HEK293 (cell line): ENCODE measurements at regions not wholly inside any gene's neighbourhood (a gene's known extent, or its start where the extent isn't known, plus 50 kb on each side); places are given as distances from the start of the nearest gene placed in this dataset.

ENCODE experiments used
- BCL11B ChIP-seq: fragments of 450-650 bp; formaldehyde crosslinking; IDR thresholded peaks from 2 replicates; pipeline ENCODE4 v1.5.1; 2016; ENCODE audit warnings: low read depth, missing biosample characterization, missing genetic modification characterization
- KLF10 ChIP-seq: fragments of 450-650 bp; IDR thresholded peaks from 2 replicates; pipeline ENCODE4 v1.5.1; 2018; ENCODE audit warnings: missing biosample characterization, mild to moderate bottlenecking, missing genetic modification characterization
- MYNN ChIP-seq: fragments of 450-650 bp; formaldehyde crosslinking; IDR thresholded peaks from 2 replicates; pipeline ENCODE4 v1.5.1; 2016; ENCODE audit warnings: missing biosample characterization, missing genetic modification characterization, borderline replicate concordance
- OSR2 ChIP-seq: fragments of 450-650 bp; formaldehyde crosslinking; IDR thresholded peaks from 2 replicates; pipeline ENCODE4 v1.5.1; 2016; ENCODE audit warnings: missing biosample characterization, missing genetic modification characterization
- SALL2 ChIP-seq: fragments of 450-650 bp; formaldehyde crosslinking; IDR thresholded peaks from 2 replicates; pipeline ENCODE4 v1.5.0; 2017; ENCODE audit warnings: missing biosample characterization, mild to moderate bottlenecking, missing genetic modification characterization, borderline replicate concordance
- TCF7L2 ChIP-seq: IDR thresholded peaks from 2 replicates; pipeline ENCODE4 v1.6.1; 2011; ENCODE audit warnings: low read depth, mild to moderate bottlenecking, inconsistent platforms, low read length, moderate library complexity, borderline replicate concordance
- ZFP3 ChIP-seq: fragments of 450-650 bp; formaldehyde crosslinking; IDR thresholded peaks from 2 replicates; pipeline ENCODE4 v1.5.1; 2016; ENCODE audit warnings: low read depth, missing biosample characterization, missing genetic modification characterization
- ZNF114 ChIP-seq: fragments of 450-650 bp; formaldehyde crosslinking; IDR thresholded peaks from 2 replicates; pipeline ENCODE4 v1.5.0; 2017; ENCODE audit warnings: missing biosample characterization, missing genetic modification characterization
- ZNF214 ChIP-seq: fragments of 450-650 bp; formaldehyde crosslinking; IDR thresholded peaks from 2 replicates; pipeline ENCODE4 v1.5.1; 2017; ENCODE audit warnings: missing biosample characterization, mild to moderate bottlenecking, missing genetic modification characterization, borderline replicate concordance
- ZNF626 ChIP-seq: fragments of 450-650 bp; sonication (Bioruptor Pico); formaldehyde crosslinking; IDR thresholded peaks from 2 replicates; pipeline ENCODE4 v1.5.1; 2018; ENCODE audit warnings: missing biosample characterization, missing genetic modification characterization, inconsistent platforms
- TF ChIP-seq, protein P1 (sequence below): fragments of 450-650 bp; formaldehyde crosslinking; IDR thresholded peaks from 2 replicates; pipeline ENCODE4 v1.5.1; 2016; ENCODE audit warnings: missing biosample characterization, missing genetic modification characterization
- TF ChIP-seq, protein P2 (sequence below): fragments of 450-650 bp; formaldehyde crosslinking; IDR thresholded peaks from 2 replicates; pipeline ENCODE4 v1.5.1; 2016; ENCODE audit warnings: missing biosample characterization, missing genetic modification characterization
- TF ChIP-seq, protein P3 (sequence below): fragments of 450-650 bp; formaldehyde crosslinking; IDR thresholded peaks from 2 replicates; pipeline ENCODE4 v1.5.1; 2016; ENCODE audit warnings: missing biosample characterization, missing genetic modification characterization
- TF ChIP-seq, protein P4 (sequence below): fragments of 450-650 bp; formaldehyde crosslinking; IDR thresholded peaks from 2 replicates; pipeline ENCODE4 v1.5.1; 2016; ENCODE audit warnings: missing biosample characterization, missing genetic modification characterization

DNA sequence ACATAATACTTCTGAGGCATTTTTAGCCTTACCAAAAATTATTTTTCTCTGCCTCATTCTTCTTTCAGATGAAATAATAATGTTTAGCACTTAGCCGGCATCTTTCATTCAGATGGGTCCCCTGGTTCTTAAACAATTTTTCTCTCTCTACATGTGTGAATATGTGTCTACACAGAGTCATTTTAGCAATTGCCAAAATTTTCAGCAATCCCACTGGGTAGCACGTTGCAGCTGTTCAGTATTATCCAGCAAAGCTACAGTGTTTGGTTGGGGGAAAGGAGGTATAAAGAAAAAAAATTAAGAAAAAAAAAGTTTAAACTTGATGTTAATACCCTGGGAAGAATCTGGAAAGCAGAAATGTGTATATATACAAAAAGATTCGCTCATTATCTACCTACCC is 160.5 kb upstream of the TRHDE start:
- TF ChIP-seq, protein P1, sequence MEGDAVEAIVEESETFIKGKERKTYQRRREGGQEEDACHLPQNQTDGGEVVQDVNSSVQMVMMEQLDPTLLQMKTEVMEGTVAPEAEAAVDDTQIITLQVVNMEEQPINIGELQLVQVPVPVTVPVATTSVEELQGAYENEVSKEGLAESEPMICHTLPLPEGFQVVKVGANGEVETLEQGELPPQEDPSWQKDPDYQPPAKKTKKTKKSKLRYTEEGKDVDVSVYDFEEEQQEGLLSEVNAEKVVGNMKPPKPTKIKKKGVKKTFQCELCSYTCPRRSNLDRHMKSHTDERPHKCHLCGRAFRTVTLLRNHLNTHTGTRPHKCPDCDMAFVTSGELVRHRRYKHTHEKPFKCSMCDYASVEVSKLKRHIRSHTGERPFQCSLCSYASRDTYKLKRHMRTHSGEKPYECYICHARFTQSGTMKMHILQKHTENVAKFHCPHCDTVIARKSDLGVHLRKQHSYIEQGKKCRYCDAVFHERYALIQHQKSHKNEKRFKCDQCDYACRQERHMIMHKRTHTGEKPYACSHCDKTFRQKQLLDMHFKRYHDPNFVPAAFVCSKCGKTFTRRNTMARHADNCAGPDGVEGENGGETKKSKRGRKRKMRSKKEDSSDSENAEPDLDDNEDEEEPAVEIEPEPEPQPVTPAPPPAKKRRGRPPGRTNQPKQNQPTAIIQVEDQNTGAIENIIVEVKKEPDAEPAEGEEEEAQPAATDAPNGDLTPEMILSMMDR (tag by site-specific recombination), result no peak
- no peak for TF ChIP-seq ZFP3 (tag by site-specific recombination)
- TF ChIP-seq ZNF214 (tag by site-specific recombination), result no peak
- no peak for TF ChIP-seq KLF10 (tag by site-specific recombination)
- TF ChIP-seq, protein P2, sequence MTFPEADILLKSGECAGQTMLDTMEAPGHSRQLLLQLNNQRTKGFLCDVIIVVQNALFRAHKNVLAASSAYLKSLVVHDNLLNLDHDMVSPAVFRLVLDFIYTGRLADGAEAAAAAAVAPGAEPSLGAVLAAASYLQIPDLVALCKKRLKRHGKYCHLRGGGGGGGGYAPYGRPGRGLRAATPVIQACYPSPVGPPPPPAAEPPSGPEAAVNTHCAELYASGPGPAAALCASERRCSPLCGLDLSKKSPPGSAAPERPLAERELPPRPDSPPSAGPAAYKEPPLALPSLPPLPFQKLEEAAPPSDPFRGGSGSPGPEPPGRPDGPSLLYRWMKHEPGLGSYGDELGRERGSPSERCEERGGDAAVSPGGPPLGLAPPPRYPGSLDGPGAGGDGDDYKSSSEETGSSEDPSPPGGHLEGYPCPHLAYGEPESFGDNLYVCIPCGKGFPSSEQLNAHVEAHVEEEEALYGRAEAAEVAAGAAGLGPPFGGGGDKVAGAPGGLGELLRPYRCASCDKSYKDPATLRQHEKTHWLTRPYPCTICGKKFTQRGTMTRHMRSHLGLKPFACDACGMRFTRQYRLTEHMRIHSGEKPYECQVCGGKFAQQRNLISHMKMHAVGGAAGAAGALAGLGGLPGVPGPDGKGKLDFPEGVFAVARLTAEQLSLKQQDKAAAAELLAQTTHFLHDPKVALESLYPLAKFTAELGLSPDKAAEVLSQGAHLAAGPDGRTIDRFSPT (tag by site-specific recombination), result no peak
- TF ChIP-seq, protein P3, sequence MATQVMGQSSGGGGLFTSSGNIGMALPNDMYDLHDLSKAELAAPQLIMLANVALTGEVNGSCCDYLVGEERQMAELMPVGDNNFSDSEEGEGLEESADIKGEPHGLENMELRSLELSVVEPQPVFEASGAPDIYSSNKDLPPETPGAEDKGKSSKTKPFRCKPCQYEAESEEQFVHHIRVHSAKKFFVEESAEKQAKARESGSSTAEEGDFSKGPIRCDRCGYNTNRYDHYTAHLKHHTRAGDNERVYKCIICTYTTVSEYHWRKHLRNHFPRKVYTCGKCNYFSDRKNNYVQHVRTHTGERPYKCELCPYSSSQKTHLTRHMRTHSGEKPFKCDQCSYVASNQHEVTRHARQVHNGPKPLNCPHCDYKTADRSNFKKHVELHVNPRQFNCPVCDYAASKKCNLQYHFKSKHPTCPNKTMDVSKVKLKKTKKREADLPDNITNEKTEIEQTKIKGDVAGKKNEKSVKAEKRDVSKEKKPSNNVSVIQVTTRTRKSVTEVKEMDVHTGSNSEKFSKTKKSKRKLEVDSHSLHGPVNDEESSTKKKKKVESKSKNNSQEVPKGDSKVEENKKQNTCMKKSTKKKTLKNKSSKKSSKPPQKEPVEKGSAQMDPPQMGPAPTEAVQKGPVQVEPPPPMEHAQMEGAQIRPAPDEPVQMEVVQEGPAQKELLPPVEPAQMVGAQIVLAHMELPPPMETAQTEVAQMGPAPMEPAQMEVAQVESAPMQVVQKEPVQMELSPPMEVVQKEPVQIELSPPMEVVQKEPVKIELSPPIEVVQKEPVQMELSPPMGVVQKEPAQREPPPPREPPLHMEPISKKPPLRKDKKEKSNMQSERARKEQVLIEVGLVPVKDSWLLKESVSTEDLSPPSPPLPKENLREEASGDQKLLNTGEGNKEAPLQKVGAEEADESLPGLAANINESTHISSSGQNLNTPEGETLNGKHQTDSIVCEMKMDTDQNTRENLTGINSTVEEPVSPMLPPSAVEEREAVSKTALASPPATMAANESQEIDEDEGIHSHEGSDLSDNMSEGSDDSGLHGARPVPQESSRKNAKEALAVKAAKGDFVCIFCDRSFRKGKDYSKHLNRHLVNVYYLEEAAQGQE (tag by site-specific recombination), result no peak
- TF ChIP-seq, protein P4, sequence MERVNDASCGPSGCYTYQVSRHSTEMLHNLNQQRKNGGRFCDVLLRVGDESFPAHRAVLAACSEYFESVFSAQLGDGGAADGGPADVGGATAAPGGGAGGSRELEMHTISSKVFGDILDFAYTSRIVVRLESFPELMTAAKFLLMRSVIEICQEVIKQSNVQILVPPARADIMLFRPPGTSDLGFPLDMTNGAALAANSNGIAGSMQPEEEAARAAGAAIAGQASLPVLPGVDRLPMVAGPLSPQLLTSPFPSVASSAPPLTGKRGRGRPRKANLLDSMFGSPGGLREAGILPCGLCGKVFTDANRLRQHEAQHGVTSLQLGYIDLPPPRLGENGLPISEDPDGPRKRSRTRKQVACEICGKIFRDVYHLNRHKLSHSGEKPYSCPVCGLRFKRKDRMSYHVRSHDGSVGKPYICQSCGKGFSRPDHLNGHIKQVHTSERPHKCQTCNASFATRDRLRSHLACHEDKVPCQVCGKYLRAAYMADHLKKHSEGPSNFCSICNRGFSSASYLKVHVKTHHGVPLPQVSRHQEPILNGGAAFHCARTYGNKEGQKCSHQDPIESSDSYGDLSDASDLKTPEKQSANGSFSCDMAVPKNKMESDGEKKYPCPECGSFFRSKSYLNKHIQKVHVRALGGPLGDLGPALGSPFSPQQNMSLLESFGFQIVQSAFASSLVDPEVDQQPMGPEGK (tag by site-specific recombination), result no peak
- TF ChIP-seq ZNF114, result no peak
- no peak for TF ChIP-seq SALL2 (tag by site-specific recombination)
- TF ChIP-seq ZNF626 (tag by site-specific recombination), result no peak
- TF ChIP-seq MYNN (tag by site-specific recombination), result no peak
- TF ChIP-seq OSR2 (tag by site-specific recombination), result no peak
- no peak for TF ChIP-seq TCF7L2
- no peak for TF ChIP-seq BCL11B (tag by site-specific recombination)
